ENCODE measurements at regions not wholly inside any gene's neighbourhood (a gene's known extent, or its start where the extent isn't known, plus 50 kb on each side); places are given as distances from the start of the nearest gene placed in this dataset.

DNA sequence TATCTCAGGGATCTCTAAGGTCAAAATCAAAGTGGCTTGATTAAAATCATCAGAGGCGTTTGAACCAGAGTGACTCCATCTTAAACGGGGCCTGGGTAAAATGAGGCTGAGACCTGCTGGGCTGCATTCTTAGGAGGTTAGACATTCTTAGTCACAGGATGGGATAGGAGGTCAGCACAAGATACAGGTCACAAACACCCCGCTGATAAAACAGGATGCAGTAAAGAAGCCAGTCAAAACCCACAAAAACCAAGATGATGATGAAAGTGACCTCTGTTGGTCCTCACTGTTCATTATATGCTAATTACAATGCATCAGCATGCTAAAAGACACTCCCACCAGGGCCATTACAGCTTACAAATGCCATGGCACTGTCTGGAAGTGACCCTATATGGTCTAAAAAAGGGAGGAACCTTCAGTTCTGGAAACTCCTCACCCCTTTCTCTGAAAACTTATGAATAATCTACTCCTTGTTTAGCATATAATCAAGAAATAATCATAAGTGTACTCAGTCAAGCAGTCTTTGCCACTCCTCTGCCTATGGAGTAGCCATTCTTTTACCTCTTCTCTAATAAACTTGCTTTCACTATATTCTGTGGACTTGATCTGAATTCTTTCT is 143.3 kb upstream of the SLCO3A1 start:
- TF ChIP-seq MAX (IDR thresholded peaks at IDR 0.05) (no peak), CTCF (IDR thresholded peaks at IDR 0.05; ENCODE audit: low read depth, low read length, missing input control) (no peak), YY1 (IDR thresholded peaks at IDR 0.05) (no peak), JUND (IDR thresholded peaks at IDR 0.05) (no peak), TAF1 (conservative IDR thresholded peaks at IDR 0.05) (no peak), FOXA1 (IDR thresholded peaks at IDR 0.05) (no peak), HNF4A (conservative IDR thresholded peaks at IDR 0.05) (no peak), REST (IDR thresholded peaks at IDR 0.05) (no peak), HNF4G (IDR thresholded peaks at IDR 0.05) (no peak), SP1 (IDR thresholded peaks at IDR 0.05) (no peak)
- TF ChIP-seq, protein P1, sequence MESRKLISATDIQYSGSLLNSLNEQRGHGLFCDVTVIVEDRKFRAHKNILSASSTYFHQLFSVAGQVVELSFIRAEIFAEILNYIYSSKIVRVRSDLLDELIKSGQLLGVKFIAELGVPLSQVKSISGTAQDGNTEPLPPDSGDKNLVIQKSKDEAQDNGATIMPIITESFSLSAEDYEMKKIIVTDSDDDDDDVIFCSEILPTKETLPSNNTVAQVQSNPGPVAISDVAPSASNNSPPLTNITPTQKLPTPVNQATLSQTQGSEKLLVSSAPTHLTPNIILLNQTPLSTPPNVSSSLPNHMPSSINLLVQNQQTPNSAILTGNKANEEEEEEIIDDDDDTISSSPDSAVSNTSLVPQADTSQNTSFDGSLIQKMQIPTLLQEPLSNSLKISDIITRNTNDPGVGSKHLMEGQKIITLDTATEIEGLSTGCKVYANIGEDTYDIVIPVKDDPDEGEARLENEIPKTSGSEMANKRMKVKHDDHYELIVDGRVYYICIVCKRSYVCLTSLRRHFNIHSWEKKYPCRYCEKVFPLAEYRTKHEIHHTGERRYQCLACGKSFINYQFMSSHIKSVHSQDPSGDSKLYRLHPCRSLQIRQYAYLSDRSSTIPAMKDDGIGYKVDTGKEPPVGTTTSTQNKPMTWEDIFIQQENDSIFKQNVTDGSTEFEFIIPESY (IDR thresholded peaks at IDR 0.05), result no peak
